ENCODE measurements at regions not wholly inside any gene's neighbourhood (a gene's known extent, or its start where the extent isn't known, plus 50 kb on each side); places are given as distances from the start of the nearest gene placed in this dataset.

DNA sequence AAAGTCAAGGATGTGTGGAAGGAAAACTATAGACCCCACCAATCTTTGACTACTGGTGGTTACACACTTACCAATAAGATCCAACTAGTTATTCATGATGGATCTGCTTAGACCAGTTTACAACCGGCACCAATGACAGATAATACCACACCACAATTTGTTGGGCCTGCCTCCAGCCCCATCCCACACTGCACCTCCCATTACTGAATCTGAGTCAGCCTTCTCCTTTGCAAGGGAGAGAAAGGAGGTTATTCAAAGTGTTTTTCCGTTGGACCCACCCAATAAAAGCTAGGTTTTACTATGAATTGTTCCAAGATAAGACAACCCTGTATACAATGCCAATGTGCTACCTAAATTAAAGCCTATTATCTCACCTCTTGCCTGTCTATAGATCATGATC, 453.5 kb downstream of the MTRR start:
- TF ChIP-seq, protein P1, sequence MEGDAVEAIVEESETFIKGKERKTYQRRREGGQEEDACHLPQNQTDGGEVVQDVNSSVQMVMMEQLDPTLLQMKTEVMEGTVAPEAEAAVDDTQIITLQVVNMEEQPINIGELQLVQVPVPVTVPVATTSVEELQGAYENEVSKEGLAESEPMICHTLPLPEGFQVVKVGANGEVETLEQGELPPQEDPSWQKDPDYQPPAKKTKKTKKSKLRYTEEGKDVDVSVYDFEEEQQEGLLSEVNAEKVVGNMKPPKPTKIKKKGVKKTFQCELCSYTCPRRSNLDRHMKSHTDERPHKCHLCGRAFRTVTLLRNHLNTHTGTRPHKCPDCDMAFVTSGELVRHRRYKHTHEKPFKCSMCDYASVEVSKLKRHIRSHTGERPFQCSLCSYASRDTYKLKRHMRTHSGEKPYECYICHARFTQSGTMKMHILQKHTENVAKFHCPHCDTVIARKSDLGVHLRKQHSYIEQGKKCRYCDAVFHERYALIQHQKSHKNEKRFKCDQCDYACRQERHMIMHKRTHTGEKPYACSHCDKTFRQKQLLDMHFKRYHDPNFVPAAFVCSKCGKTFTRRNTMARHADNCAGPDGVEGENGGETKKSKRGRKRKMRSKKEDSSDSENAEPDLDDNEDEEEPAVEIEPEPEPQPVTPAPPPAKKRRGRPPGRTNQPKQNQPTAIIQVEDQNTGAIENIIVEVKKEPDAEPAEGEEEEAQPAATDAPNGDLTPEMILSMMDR (IDR thresholded peaks at IDR 0.05): no peak
- no peak for TF ChIP-seq POLR2A (IDR thresholded peaks at IDR 0.05)
